Mesenchymal stem cell (in vitro differentiated cells and primary cell): ENCODE measurements at regions not wholly inside any gene's neighbourhood (a gene's known extent, or its start where the extent isn't known, plus 50 kb on each side); places are given as distances from the start of the nearest gene placed in this dataset.

Source experiments
- DNase-seq: peaks from one replicate; pipeline ENCODE4 v3.0.0-alpha.2; 2013
- H2AFZ ChIP-seq: one replicate; pipeline ENCODE4 v1.6.1; 2013; ENCODE audit warnings: low read depth, mild to moderate bottlenecking, control low read depth, inconsistent platforms, low read length, moderate library complexity
- H2AK5ac ChIP-seq: 2 replicates; pipeline ENCODE4 v1.6.1; 2013; ENCODE audit warnings: low read length, moderate library complexity, mild to moderate bottlenecking, inconsistent platforms; ENCODE audit not compliant: severe bottlenecking
- H2BK120ac ChIP-seq: one replicate; pipeline ENCODE4 v1.6.1; 2013; ENCODE audit warnings: low read depth, mild to moderate bottlenecking, inconsistent platforms, low read length, moderate library complexity
- H2BK12ac ChIP-seq, 2 experiments: one replicate each; pipeline ENCODE4 v1.6.1; 2013; ENCODE audit warnings: inconsistent platforms in 2 of 2, low read length in 2 of 2, mild to moderate bottlenecking in 2 of 2, moderate library complexity in 2 of 2, control low read depth in 1 of 2
- H2BK15ac ChIP-seq: one replicate; pipeline ENCODE4 v1.6.1; 2013; ENCODE audit warnings: mild to moderate bottlenecking, low read depth, inconsistent platforms; ENCODE audit not compliant: poor library complexity, severe bottlenecking
- H2BK5ac ChIP-seq: 2 replicates; pipeline ENCODE4 v1.6.1; 2013; ENCODE audit warnings: low read depth, mild to moderate bottlenecking, low read length, control low read depth, inconsistent platforms; ENCODE audit not compliant: poor library complexity, severe bottlenecking
- H3K14ac ChIP-seq, 2 experiments: one replicate each; pipeline ENCODE4 v1.6.1; 2013; ENCODE audit warnings: inconsistent platforms in 2 of 2, low read length in 2 of 2, control low read depth in 1 of 2, mild to moderate bottlenecking in 1 of 2, moderate library complexity in 1 of 2
- H3K18ac ChIP-seq, 2 experiments: one replicate each; pipeline ENCODE4 v1.6.1; 2013; ENCODE audit warnings: inconsistent platforms in 2 of 2, low read length in 2 of 2, control low read depth in 1 of 2, low read depth in 1 of 2, mild to moderate bottlenecking in 1 of 2
- H3K23ac ChIP-seq, 2 experiments: one replicate each; pipeline ENCODE4 v1.6.1; 2013; ENCODE audit warnings: inconsistent platforms in 2 of 2, low read length in 2 of 2, mild to moderate bottlenecking in 2 of 2, moderate library complexity in 2 of 2, control low read depth in 1 of 2
- H3K27ac ChIP-seq: 2 replicates; pipeline ENCODE4 v1.5.1; 2013; ENCODE audit warnings: mild to moderate bottlenecking, moderate library complexity, low read length, control low read depth, inconsistent platforms; ENCODE audit not compliant: poor library complexity, severe bottlenecking
- H3K27me3 ChIP-seq, 2 experiments: 2 replicates each; pipeline versions ENCODE4 v1.6.1 to v1.7.0; 2013; ENCODE audit warnings: low read length in 2 of 2, mild to moderate bottlenecking in 2 of 2, moderate library complexity in 2 of 2, control low read depth in 1 of 2, inconsistent platforms in 1 of 2; ENCODE audit not compliant: control insufficient read depth in 1 of 2, insufficient read depth in 1 of 2
- H3K36me3 ChIP-seq, 2 experiments: 2 replicates each; pipeline versions ENCODE4 v1.6.1 to v1.7.0; 2013; ENCODE audit warnings: low read length in 2 of 2, control low read depth in 1 of 2, inconsistent platforms in 1 of 2, low read depth in 1 of 2, mild to moderate bottlenecking in 1 of 2; ENCODE audit not compliant: insufficient read depth in 2 of 2, control insufficient read depth in 1 of 2
- H3K4ac ChIP-seq, 2 experiments: one replicate each; pipeline ENCODE4 v1.6.1; 2013; ENCODE audit warnings: inconsistent platforms in 2 of 2, low read length in 2 of 2, mild to moderate bottlenecking in 2 of 2, moderate library complexity in 2 of 2, control low read depth in 1 of 2, low read depth in 1 of 2
- H3K4me1 ChIP-seq: 2 replicates; pipeline ENCODE4 v1.6.1; 2013; ENCODE audit warnings: low read depth, low read length, control low read depth; ENCODE audit not compliant: control insufficient read depth, insufficient read depth
- H3K4me2 ChIP-seq: 2 replicates; pipeline ENCODE4 v1.6.1; 2013; ENCODE audit warnings: low read length, mild to moderate bottlenecking, inconsistent platforms; ENCODE audit not compliant: poor library complexity, severe bottlenecking
- H3K4me3 ChIP-seq, 2 experiments: 2 replicates each; pipeline versions ENCODE4 v1.5.1 to v1.7.0; 2013; ENCODE audit warnings: low read length in 2 of 2, mild to moderate bottlenecking in 2 of 2, control low read depth in 1 of 2, low read depth in 1 of 2; ENCODE audit not compliant: insufficient read depth in 1 of 2
- H3K79me1 ChIP-seq: replicated peaks from 2 replicates; pipeline ENCODE4 v1.6.1; 2013; ENCODE audit warnings: mild to moderate bottlenecking, control low read depth, low read length, inconsistent platforms; ENCODE audit not compliant: poor library complexity, severe bottlenecking
- H3K9ac ChIP-seq: 2 replicates; pipeline ENCODE4 v1.7.0; 2013; ENCODE audit warnings: mild to moderate bottlenecking, low read length, moderate library complexity
- H3K9me3 ChIP-seq: 2 replicates; pipeline ENCODE4 v1.7.0; 2013; ENCODE audit warnings: mild to moderate bottlenecking, low read length; ENCODE audit not compliant: control insufficient read depth
- H4K8ac ChIP-seq: one replicate; pipeline ENCODE4 v1.6.1; 2013; ENCODE audit warnings: inconsistent platforms, mild to moderate bottlenecking, low read length, moderate library complexity
- H4K91ac ChIP-seq: one replicate; pipeline ENCODE4 v1.6.1; 2013; ENCODE audit warnings: mild to moderate bottlenecking, low read length, inconsistent platforms
- WGBS: methylation state at CpG from one replicate; pipeline ENCODE4 v1.1.7; 2013; ENCODE audit warnings: mixed read lengths; 5-methylcytosine and 5-hydroxymethylcytosine counted together

- peak overlapping the region in 1 of 2 experiments; percentile 61 for H3K18ac ChIP-seq
- peak overlapping the region; percentile 67 for H4K91ac ChIP-seq
- H2AK5ac ChIP-seq = peak overlapping the region; percentile 99
- H3K4me2 ChIP-seq = no peak overlapping the region
- H4K8ac ChIP-seq = no peak overlapping the region
- peak overlapping the region; percentile 51 to 72 for H2BK12ac ChIP-seq
- no peak overlapping the region for H2BK15ac ChIP-seq
- H3K4me3 ChIP-seq = no peak overlapping the region
- H3K79me1 ChIP-seq = no peaks in the 10 kb centered on the region
- peak overlapping the region in 1 of 2 experiments; percentile 22 for H3K4ac ChIP-seq
- no peaks in the 10 kb centered on the region for H3K36me3 ChIP-seq
- no peak overlapping the region for H3K9ac ChIP-seq
- peaks cover 4% of the 10 kb centered on the region for H3K4me1 ChIP-seq
- peak overlapping the region; percentile 96 for H3K27ac ChIP-seq
- H3K27me3 ChIP-seq = no peaks in the 10 kb centered on the region
- DNase-seq = no peak
- WGBS = 95% methylated on average over 2 of the region's 2 CpGs
- no peak overlapping the region for H2AFZ ChIP-seq
- no peak overlapping the region for H3K23ac ChIP-seq
- H2BK5ac ChIP-seq = peak overlapping the region; percentile 93
- peak overlapping the region; percentile 23 for H2BK120ac ChIP-seq
- no peak overlapping the region for H3K14ac ChIP-seq
- peaks cover 3% of the 10 kb centered on the region for H3K9me3 ChIP-seq
Observed at GRCh38 chr5:57836921-57837320, 354.3 kb upstream of the ACTBL2 start.

- DNase-seq = no peak
- Histone ChIP-seq H2BK120ac (no peak overlapping the region), H2BK12ac (peak overlapping the region in 1 of 2 experiments; percentile 90), H2AFZ (no peak overlapping the region), H3K18ac (no peak overlapping the region), H3K27ac (peak overlapping the region; percentile 96), H3K9ac (no peak overlapping the region), H3K23ac (no peak overlapping the region), H3K4me3 (no peak overlapping the region), H3K79me1 (no peaks in the 10 kb centered on the region), H3K14ac (no peak overlapping the region), H3K4me1 (peaks cover 4% of the 10 kb centered on the region), H2BK15ac (no peak overlapping the region), H3K27me3 (no peaks in the 10 kb centered on the region), H2AK5ac (peak overlapping the region; percentile 98), H4K91ac (no peak overlapping the region), H3K4me2 (no peak overlapping the region), H3K4ac (peak overlapping the region in 1 of 2 experiments; percentile 24), H3K36me3 (no peaks in the 10 kb centered on the region), H3K9me3 (peaks cover 3% of the 10 kb centered on the region), H2BK5ac (peak overlapping the region; percentile 74), H4K8ac (peak overlapping the region; percentile 73)
- 100% methylated on average over 1 of the region's 2 CpGs for WGBS
Observed at GRCh38 chr5:57836331-57836730, 353.7 kb upstream of the ACTBL2 start.

- Histone ChIP-seq H3K4me3 (no peak overlapping the region), H2BK120ac (peak overlapping the region; percentile 52), H3K9ac (peak overlapping the region; percentile 26), H3K27ac (peak overlapping the region; percentile 98), H4K91ac (peak overlapping the region; percentile 93), H3K36me3 (no peaks in the 10 kb centered on the region), H3K4ac (peak overlapping the region; percentile 53 to 96), H3K4me1 (peaks cover 4% of the 10 kb centered on the region), H3K9me3 (peaks cover 3% of the 10 kb centered on the region), H3K4me2 (no peak overlapping the region), H2BK12ac (peak overlapping the region; percentile 68 to 80), H3K27me3 (no peaks in the 10 kb centered on the region), H4K8ac (peak overlapping the region; percentile 91), H2AFZ (peak overlapping the region; percentile 36), H3K14ac (no peak overlapping the region), H2BK5ac (peak overlapping the region; percentile 97), H3K23ac (no peak overlapping the region), H2BK15ac (peak overlapping the region; percentile 88), H2AK5ac (peak overlapping the region; percentile 98), H3K18ac (peak overlapping the region; percentile 64 to 92), H3K79me1 (no peaks in the 10 kb centered on the region)
- WGBS = 61% methylated on average over 5 of the region's 6 CpGs
- peak; percentile 35 for DNase-seq
Observed at GRCh38 chr5:57834829-57835608, 352.4 kb upstream of the ACTBL2 start.

GRCh38 chr5:57833489-57833888, 350.9 kb upstream of the ACTBL2 start:
- H3K79me1 ChIP-seq = no peaks in the 10 kb centered on the region
- no peak overlapping the region for H3K27ac ChIP-seq
- H2BK120ac ChIP-seq = no peak overlapping the region
- H2BK15ac ChIP-seq = no peak overlapping the region
- no peak overlapping the region for H3K14ac ChIP-seq
- no peaks in the 10 kb centered on the region for H3K27me3 ChIP-seq
- peaks cover 3% of the 10 kb centered on the region for H3K9me3 ChIP-seq
- peak overlapping the region; percentile 86 for H2AK5ac ChIP-seq
- no peak overlapping the region for H4K91ac ChIP-seq
- H3K23ac ChIP-seq = no peak overlapping the region
- peaks cover 4% of the 10 kb centered on the region for H3K4me1 ChIP-seq
- no peak overlapping the region for H3K9ac ChIP-seq
- peak overlapping the region in 1 of 2 experiments; percentile 39 for H2BK12ac ChIP-seq
- no peak overlapping the region for H3K4ac ChIP-seq
- H2AFZ ChIP-seq = no peak overlapping the region
- H3K4me3 ChIP-seq = no peak overlapping the region
- H3K36me3 ChIP-seq = no peaks in the 10 kb centered on the region
- H2BK5ac ChIP-seq = no peak overlapping the region
- no peak overlapping the region for H4K8ac ChIP-seq
- H3K4me2 ChIP-seq = no peak overlapping the region
- DNase-seq = no peak
- WGBS = 92% methylated on average over 3 of the region's 4 CpGs
- H3K18ac ChIP-seq = no peak overlapping the region
